Motor neuron (in vitro differentiated cells): ENCODE measurements at regions not wholly inside any gene's neighbourhood (a gene's known extent, or its start where the extent isn't known, plus 50 kb on each side); places are given as distances from the start of the nearest gene placed in this dataset.
A peak's percentile ranks its signal among the peaks of the same experiment; 100 is the strongest.

ENCODE experiments used
- ATAC-seq, 8 experiments: fragments of 200-7000 bp; cut with Tn5 transposase; replicated peaks in 6 of 8; 2 replicates each; pipeline ENCODE4 v1.8.0; 2021; ENCODE audit warnings: mild to moderate bottlenecking in 8 of 8, moderate library complexity in 8 of 8
- H3K27ac ChIP-seq, 2 donors: fragments of 250-450 bp; sonication (Bioruptor Pico); 2 replicates each; pipeline ENCODE4 v1.9.0; 2021; ENCODE audit warnings: antibody characterized with exemption in 2 of 2, mild to moderate bottlenecking in 2 of 2, moderate library complexity in 1 of 2
- H3K4me1 ChIP-seq, 2 donors: fragments of 250-450 bp; sonication (Bioruptor Pico); replicated peaks in 1 of 2; 2 replicates each; pipeline ENCODE4 v1.6.1; 2021; ENCODE audit warnings: antibody characterized with exemption in 2 of 2, mild to moderate bottlenecking in 2 of 2, moderate library complexity in 1 of 2
- H3K4me3 ChIP-seq, 5 donors: fragments of 250-450 bp; sonication (Bioruptor Pico); 2 replicates each; pipeline ENCODE4 v1.9.0; 2021; ENCODE audit warnings: antibody characterized with exemption in 5 of 5, mild to moderate bottlenecking in 5 of 5, moderate library complexity in 4 of 5
- WGBS, 10 experiments: fragments of 450-650 bp; shearing (Covaris generic); methylation state at CpG; one replicate each; pipeline ENCODE4 v1.0.0; 2022; 5-methylcytosine and 5-hydroxymethylcytosine counted together
- in situ Hi-C, 9 experiments: fragments of 400-800 bp; cut with MboI; loops; one replicate each; pipeline ENCODE4 v1.15.0; 2021; ENCODE audit warnings: low sequenced_read_pairs in 9 of 9, low pct_unique_long_range_greater_than_20kb in 2 of 9; ENCODE audit not compliant: unreplicated experiment in 9 of 9

GRCh38 chr12:63036216-63036973 lies 101.4 kb upstream of the PPM1H start:
- WGBS, 10 experiments, result 0 to 100% (median 57%) methylated on average over 1 of the region's 1 CpG; no CpG with 5 or more reads in 5 of the 10 experiments
- no peak for ATAC-seq
- in situ Hi-C loops, result no loop called here
- Histone ChIP-seq H3K4me1 (peaks cover 0 to 2% of the 10 kb centered on the region in 2 donors), H3K4me3 (no peak overlapping the region), H3K27ac (no peak overlapping the region)

- H3K27ac ChIP-seq, result no peak overlapping the region
- no peak overlapping the region for H3K4me3 ChIP-seq
- peaks cover 0 to 2% of the 10 kb centered on the region in 2 donors for H3K4me1 ChIP-seq
- in situ Hi-C loops, result no loop called here
- WGBS, 10 experiments, result 24 to 100% (median 85%) methylated on average over 1 to 5 of the region's 5 CpGs
- ATAC-seq, result no peak
Measured at GRCh38 chr12:63034601-63035000, 99.7 kb upstream of the PPM1H start.

GRCh38 chr12:63029676-63030075 lies 94.7 kb upstream of the PPM1H start:
- 13 to 100% (median 92%) methylated on average over 1 to 2 of the region's 2 CpGs; no CpG with 5 or more reads in 3 of the 10 experiments for WGBS, 10 experiments
- H3K4me3 ChIP-seq, result no peak overlapping the region
- H3K27ac ChIP-seq, result no peak overlapping the region
- H3K4me1 ChIP-seq, result peaks cover 0 to 11% of the 10 kb centered on the region in 2 donors
- no peak for ATAC-seq
- in situ Hi-C loops, result no loop called here

GRCh38 chr12:63028951-63029350 lies 94.0 kb upstream of the PPM1H start:
- in situ Hi-C loops, result no loop called here
- no peak overlapping the region for H3K4me3 ChIP-seq

GRCh38 chr12:63025116-63025515 lies 90.2 kb upstream of the PPM1H start:
- peaks cover 0 to 11% of the 10 kb centered on the region in 2 donors for H3K4me1 ChIP-seq
- H3K4me3 ChIP-seq, result no peak overlapping the region
- ATAC-seq, result peak in 4 of 8 experiments; percentile 37 to 73 (median 68)
- in situ Hi-C loops, result no loop called here
- H3K27ac ChIP-seq, result no peak overlapping the region

More at GRCh38 chr12:63028951-63029350, 94.0 kb upstream of the PPM1H start:
- Histone ChIP-seq H3K27ac (no peak overlapping the region), H3K4me1 (peaks cover 0 to 11% of the 10 kb centered on the region in 2 donors)
- ATAC-seq, result no peak

- Histone ChIP-seq H3K4me3 (no peak overlapping the region), H3K4me1 (peaks cover 0 to 11% of the 10 kb centered on the region in 2 donors), H3K27ac (no peak overlapping the region)
- ATAC-seq, result no peak
- in situ Hi-C loops, result no loop called here
Measured at GRCh38 chr12:63023926-63024325, 89.0 kb upstream of the PPM1H start.

GRCh38 chr12:63021116-63021515 lies 86.2 kb upstream of the PPM1H start:
- Histone ChIP-seq H3K4me3 (no peak overlapping the region), H3K27ac (no peak overlapping the region), H3K4me1 (no peaks in the 10 kb centered on the region)
- ATAC-seq, result no peak
- 25 to 78% (median 38%) methylated on average over 1 to 6 of the region's 6 CpGs; no CpG with 5 or more reads in 1 of the 10 experiments for WGBS, 10 experiments
- in situ Hi-C loops, result no loop called here

GRCh38 chr12:63020269-63020668 lies 85.3 kb upstream of the PPM1H start:
- H3K27ac ChIP-seq, result no peak overlapping the region
- no peaks in the 10 kb centered on the region for H3K4me1 ChIP-seq
- no peak overlapping the region for H3K4me3 ChIP-seq
- in situ Hi-C loops, result no loop called here
- ATAC-seq, result no peak

- H3K4me1 ChIP-seq, result no peaks in the 10 kb centered on the region
- 0 to 68% (median 57%) methylated on average over 1 to 4 of the region's 4 CpGs; no CpG with 5 or more reads in 1 of the 10 experiments for WGBS, 10 experiments
- no peak overlapping the region for H3K4me3 ChIP-seq
- no peak overlapping the region for H3K27ac ChIP-seq
- ATAC-seq, result no peak
- in situ Hi-C loops, result no loop called here
Measured at GRCh38 chr12:63018273-63018672, 83.3 kb upstream of the PPM1H start.

- ATAC-seq, result no peak
- H3K4me3 ChIP-seq, result no peak overlapping the region
- WGBS, 10 experiments, result 0 to 100% (median 81%) methylated on average over 1 to 3 of the region's 3 CpGs
- H3K4me1 ChIP-seq, result no peaks in the 10 kb centered on the region
- H3K27ac ChIP-seq, result no peak overlapping the region
- in situ Hi-C loops, result no loop called here
Measured at GRCh38 chr12:63013302-63013701, 78.4 kb upstream of the PPM1H start.

GRCh38 chr12:63010698-63011097 lies 75.7 kb upstream of the PPM1H start:
- no peak overlapping the region for H3K27ac ChIP-seq
- in situ Hi-C loops, result no loop called here
- H3K4me3 ChIP-seq, result no peak overlapping the region
- 0 to 100% (median 92%) methylated on average over 1 to 2 of the region's 2 CpGs; no CpG with 5 or more reads in 3 of the 10 experiments for WGBS, 10 experiments
- no peaks in the 10 kb centered on the region for H3K4me1 ChIP-seq
- no peak for ATAC-seq

- in situ Hi-C loops, result no loop called here
- ATAC-seq, result no peak
- WGBS, 10 experiments, result 18 to 100% (median 84%) methylated on average over 1 to 4 of the region's 4 CpGs; no CpG with 5 or more reads in 1 of the 10 experiments
- Histone ChIP-seq H3K4me1 (no peaks in the 10 kb centered on the region), H3K27ac (no peak overlapping the region), H3K4me3 (no peak overlapping the region)
Measured at GRCh38 chr12:63008372-63008771, 73.4 kb upstream of the PPM1H start.

- no peak overlapping the region for H3K4me3 ChIP-seq
- in situ Hi-C loops, result no loop called here
- no peak for ATAC-seq
- H3K27ac ChIP-seq, result no peak overlapping the region
- no peaks in the 10 kb centered on the region for H3K4me1 ChIP-seq
- WGBS, 10 experiments, result 33 to 100% (median 83%) methylated on average over 2 to 6 of the region's 6 CpGs; no CpG with 5 or more reads in 1 of the 10 experiments
Measured at GRCh38 chr12:63007726-63008125, 72.8 kb upstream of the PPM1H start.

- Histone ChIP-seq H3K27ac (no peak overlapping the region), H3K4me1 (no peaks in the 10 kb centered on the region), H3K4me3 (no peak overlapping the region)
- WGBS, 10 experiments, result 9 to 93% (median 70%) methylated on average over 1 to 4 of the region's 4 CpGs
- in situ Hi-C loops, result no loop called here
- ATAC-seq, result no peak
Measured at GRCh38 chr12:63006536-63006935, 71.6 kb upstream of the PPM1H start.
